ENCODE measurements at regions not wholly inside any gene's neighbourhood (a gene's known extent, or its start where the extent isn't known, plus 50 kb on each side); places are given as distances from the start of the nearest gene placed in this dataset.
A peak's percentile ranks its signal among the peaks of the same experiment; 100 is the strongest.
"Not testable (repeated sequence)": the region's sequence is repeated elsewhere in the genome, so short reads cannot be mapped to it uniquely, and the experiment has no call there.

DNA sequence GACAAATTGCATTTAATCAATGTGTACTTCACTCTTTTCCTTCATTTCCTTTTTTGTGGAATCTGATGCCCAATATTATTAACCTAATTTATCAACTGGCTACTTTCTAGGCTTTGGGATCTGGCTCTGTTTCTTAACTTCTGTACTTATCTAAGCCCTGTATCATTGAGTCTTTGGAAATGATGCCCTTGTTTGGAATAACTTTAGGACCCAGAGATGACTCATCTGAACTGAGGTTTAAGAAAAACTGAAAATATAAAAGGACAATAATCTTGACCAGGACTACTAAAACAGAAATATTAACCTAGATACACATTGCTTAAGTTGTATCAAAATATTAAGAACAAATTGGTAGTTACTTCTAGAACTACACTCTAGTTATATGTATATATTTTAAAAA, 600.8 kb downstream of the CPS1 start:
- DNase-seq, result no peak

DNA sequence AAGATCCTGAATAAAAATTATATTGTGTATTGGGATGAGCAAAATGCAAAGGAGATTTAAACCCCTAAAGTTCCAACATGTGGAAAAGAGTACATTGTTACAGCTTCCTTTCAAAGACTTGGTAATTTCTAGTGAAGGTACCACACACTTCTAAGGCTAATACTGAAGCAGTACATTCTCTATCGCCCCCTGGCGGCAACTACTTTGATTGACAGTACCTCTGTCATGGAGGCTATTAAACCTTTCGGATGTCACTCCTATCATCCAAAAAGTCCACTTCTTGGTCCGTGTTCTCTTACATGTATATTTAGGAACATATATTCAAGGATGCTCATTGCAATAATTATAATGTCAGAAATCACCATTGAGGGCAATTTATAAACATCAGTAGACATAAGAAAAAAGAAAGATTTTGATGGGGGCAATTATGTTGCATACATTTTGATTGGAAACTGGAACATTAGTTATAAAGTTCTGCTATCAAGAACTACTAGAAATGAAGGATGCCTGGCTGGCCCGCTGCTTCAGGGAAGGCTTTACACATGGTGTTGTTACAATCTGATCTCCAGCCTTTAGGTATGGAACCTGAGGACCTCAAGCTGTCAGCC, 601.6 kb downstream of the CPS1 start:
- DNase-seq, result peak; percentile 49

DNA sequence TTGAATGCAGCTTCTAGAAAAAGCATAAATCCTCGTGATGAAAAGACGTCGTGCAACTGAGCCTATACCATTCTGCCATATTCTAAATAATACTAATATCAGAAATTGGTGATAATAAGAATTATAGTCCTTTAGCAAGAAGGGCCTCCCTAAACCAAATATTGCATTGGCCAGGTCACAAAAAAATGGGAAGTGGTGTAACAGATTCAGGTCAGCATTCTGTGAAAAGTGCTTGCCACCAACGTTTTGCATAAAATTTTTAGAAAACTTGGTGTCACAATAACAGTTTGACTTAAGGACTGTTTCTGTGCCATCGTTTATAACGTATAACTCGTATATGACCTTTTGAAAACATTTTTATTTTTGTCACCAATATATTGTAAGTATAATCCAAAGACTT, 603.6 kb downstream of the CPS1 start:
- DNase-seq, result no peak

DNA sequence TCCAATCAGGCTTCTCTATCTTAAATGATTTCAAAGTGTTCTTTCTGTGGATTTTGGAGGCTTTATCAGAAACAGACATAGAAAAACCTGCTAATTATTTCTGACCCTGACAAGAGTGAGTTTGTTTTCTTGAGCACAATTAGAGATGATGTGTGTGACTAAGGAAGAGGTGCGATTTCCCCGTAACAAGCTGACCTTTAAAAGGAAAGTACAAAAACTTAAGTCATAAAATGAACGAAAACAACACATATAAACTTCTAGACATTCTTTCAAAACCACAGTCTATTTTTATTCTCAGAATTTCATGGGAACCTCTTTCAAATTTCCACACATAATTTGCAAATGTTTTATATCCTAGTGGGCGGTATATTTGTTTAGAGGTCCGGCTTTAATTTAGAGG, 604.8 kb downstream of the CPS1 start:
- DNase-seq, result no peak

DNA sequence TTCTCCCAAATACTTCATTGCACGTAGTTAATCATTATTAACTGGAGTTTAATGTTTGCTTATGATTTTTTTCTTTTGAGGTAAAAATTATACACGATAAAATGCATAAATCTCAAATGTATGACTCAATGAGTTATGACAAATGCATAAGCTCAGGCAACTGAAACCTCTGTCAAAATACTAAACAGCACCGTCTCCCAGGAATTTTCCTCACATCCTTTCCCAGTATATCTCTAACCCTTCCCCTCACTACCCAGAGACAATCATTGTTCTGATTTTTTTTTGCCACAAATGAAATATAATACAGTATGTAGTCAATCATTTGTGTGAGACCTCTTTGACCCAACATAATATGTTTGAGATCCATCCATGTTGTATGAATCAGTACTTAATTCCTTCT, 606.5 kb downstream of the CPS1 start:
- DNase-seq, result no peak

DNA sequence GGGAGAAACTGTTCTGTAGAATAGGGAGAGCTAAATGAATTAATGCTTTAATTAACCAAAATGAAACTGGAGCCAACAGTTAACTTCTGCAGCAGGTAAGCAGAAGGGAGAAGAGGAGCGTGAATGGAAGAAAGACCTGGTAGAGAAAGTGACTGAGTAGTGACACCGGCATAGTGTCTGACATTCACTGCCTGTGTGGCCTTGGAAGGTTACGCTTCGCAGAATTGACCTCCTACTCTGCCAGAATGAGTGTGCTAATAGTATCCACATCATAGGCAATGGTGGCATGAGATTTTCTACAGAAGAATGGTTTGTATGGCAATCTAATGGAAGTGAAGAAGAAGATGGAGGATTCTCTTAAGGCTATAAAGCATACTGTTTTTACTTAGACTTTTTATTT, 614.4 kb downstream of the CPS1 start:
- DNase-seq, result no peak

DNA sequence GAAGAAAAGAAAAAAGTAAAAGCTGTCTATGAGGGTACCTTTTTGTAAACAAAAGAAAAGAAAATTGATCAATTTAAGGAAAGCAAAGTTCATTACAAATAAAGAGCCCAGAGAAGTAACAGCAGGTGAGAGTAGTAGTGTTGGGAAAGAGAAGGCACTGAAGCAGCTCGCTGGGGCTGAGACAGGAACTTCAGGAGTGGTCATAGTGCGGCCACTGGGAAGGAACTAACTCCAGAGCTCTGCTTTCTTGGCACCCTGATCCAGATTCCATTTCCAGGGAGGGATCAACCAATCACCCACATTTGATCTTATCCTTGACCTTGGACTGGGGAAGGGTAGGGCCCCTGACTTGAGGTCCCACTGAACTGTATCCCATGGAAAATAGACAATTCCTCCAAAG, 617.6 kb downstream of the CPS1 start:
- no peak for DNase-seq

DNA sequence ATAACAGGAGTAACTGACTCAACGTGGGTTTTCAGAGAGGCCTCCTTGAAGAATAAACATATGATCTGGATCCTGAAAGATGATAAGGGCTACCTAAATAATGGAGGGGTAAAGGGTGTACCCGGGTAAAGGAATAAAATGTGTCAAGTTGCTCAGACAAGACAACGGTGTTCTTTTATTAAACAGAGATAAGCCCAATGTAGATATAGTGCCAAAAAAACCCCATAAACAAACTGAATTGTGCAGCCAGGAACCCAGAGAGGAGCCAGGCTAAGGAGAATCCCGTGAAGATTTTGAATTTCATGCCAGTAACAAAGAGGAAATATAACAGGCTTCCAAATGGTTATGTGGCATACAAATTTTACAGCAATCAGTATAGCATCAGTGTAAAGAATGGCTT, 618.2 kb downstream of the CPS1 start:
- DNase-seq, result no peak

DNA sequence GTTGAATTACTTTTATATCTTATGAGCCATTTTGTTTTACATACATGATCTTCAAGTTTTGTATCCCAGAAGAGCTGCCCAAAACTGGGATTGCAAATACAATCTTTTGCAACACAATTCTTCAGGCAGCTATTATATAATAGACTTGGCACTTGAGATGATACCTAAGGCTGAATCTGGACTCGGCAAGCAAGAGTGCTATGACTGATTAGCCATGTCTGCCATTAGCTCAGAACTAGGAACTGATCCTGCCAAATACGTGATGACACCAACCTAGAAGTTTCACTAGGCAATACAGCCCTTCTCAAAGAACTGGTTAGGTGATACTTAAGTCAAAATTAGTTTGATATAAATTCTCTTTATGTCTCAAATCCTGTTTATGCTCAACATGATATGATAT, 619.6 kb downstream of the CPS1 start:
- DNase-seq, result no peak

DNA sequence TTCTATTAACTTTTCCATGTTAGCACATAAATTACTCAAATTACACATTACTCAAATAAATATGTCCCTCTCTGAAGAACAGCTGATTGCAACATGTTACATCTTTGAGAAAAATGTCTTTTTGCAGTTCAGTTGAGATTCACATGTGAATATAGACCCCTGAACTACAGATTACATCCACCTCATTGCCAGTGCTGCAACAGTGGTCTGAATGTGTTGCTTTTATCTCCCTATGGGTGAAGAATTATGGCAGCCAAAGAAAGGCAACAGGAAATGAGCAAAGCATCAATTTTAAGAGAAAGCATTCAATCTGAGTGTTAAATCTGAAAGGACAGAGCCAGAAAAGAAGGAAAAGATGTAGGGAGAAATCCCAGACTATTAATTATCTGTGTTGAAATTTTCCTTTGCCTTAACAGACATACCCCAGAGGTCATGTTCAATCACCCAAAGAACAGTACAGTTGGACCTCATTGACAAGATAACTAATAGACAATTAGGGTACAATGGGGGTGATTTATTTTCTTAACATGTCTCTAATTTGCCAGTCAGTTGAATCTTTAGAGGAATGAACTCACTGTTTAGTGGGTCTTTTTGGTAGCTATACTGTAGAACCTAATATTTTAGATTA, 620.2 kb downstream of the CPS1 start:
- DNase-seq, result no peak

DNA sequence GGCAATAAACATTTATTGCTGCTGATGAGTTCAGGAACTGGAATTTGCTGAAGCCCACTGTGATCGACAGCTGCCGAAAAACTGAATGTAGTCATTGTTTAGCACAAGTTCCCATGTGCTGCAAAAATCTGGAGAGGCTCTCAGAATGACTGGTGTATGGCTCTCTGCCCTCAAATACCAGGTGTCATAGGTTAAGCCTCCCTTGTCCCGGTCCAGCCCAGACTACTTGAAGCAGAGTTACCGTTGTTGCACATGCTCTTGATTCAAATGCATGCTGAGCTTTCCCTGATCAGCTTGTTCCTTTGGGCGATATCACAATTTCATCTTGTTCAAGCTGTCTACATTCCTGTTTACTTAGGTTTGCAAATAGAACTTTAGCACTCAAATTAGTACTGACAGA, 625.2 kb downstream of the CPS1 start:
- DNase-seq, result no peak

DNA sequence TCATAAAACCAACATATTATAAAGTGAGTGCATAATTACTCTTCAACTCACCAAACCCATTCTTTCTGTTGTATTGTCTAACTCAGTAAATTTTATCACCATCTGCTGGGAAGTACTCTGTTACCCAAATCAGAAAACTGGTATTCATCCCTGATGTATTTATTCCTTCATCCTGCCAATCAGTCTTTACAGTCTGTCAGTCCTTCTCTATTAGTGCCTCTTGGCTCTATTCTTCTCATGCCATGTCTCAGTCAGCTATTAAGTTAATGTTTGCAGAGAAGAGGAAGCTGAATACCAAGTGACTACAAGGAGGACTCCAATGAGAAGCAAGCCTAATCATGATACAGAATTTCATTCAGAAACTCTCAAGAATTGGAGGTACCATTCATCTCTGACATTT, 631.2 kb downstream of the CPS1 start:
- DNase-seq, result no peak

DNA sequence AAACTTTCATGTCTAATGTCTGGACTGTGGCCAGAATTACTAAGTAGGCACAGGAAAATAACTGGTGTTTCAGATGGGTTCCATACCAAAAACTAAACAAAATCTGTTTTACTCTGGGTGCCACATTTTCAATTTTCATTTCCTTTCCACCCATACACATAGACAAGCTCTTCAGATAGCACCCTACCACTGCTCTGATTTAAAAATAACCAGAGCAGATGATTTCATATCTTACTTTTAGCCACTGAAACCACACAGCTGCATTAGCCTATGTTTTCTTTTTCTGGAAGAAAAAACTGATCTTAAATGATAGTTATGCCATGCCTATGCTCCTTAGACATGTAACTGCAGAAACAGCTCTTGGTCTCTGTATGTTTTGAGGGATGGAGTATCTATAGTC, 647.6 kb downstream of the CPS1 start:
- no peak for DNase-seq

DNA sequence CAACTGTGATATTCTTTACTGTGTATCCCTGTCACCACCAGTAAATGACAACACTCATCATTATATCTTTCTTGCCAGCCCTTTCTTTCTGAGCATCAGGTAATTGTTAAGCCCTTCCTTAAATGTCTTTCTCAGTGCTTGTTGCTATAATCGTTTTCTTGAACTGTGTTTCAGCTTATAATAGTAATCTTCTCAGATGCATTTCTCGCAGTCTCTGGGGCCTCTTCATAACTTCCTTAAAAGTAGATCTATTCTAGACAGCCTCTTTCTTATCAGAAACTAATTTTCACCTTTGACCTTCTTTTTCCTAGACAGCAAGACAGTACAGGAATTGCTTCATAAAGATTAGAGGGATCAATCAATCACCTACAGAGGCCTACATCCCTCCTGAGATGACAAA, 648.1 kb downstream of the CPS1 start:
- DNase-seq, result no peak

DNA sequence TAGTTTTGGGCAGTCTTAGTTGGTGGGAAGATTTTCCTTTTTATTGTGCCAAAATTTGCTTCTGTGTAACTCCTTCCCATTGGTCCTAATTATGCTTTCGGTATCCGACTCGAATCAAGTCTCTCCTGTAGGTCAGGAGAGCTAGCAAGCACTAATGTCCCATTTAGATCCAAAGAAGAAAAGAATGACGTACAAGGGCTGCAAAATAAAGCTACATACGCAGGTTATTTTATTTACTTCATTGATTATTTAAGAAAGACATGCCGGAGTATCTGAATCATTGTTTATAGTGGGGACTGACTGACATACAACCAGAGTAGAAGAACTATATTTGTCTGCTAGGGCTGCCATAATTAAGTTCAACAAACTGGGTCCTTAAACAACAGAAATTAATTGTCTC, 648.5 kb downstream of the CPS1 start:
- no peak for DNase-seq

DNA sequence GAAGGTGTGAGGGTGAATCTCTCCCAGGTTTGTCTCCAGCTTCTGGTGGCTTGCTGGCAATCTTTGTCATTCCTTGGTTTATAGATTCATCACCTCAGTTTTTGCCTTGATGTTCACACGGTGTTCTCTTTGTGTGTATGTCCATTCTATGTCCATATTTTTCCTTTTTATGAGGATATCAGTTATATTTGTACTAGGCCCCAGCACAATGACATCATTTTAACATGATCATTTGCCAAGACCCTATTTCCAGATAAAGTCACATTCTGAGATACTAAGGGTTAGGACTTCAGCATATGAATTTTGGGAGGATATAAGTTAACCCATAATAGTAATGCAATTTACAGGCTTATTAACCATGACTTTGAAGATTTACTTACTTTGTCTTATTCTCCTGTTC, 649.0 kb downstream of the CPS1 start:
- no peak for DNase-seq

DNA sequence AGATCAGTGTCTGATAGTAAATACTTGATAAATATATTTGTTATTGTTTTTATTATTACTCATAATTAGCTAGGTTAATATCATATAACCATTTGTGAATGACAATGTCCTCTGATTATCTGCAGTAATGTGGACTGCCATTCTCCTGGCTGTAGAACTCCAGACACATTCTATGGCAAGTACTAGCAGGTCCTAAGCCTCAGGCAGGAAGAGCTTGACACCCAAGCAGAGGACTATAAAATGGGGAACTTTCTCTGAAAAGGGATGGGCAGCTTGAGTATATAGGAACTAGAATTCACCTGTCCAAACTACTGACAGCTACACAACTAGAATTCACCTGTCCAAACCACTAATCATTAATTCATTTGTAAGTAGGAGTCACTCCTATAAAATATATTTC, 649.4 kb downstream of the CPS1 start:
- DNase-seq, result no peak

DNA sequence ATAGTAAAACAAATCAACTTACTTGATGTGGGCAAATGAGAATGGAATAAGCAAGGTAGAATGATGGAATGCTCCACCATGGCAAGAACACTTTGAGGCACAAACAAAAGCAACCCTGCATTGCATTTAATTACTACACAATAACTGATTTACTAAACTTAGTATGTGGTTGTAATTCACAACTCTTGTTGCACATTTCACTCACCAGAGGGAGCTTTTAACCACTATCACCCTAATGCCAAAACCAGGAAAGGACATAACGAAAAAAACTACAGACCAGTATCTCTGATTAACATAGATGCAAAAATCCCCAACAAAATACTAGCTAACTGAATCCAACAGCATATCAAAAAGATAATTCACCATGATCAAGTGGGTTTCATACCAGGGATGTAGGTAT, 659.8 kb downstream of the CPS1 start:
- DNase-seq, result no peak

DNA sequence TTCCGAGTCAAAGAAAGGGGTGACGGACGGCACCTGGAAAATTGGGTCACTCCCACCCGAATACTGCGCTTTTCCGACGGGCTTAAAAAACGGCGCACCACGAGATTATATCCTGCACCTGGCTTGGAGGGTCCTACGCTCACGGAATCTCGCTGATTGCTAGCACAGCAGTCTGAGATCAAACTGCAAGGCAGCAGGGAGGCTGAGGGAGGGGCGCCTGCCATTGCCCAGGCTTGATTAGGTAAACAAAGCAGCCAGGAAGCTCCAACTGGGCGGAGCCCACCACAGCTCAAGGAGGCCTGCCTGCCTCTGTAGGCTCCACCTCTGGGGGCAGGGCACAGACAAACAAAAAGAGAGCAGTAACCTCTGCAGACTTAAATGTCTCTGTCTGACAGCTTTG, 663.1 kb downstream of the CPS1 start:
- not testable (repeated sequence) for DNase-seq

DNA sequence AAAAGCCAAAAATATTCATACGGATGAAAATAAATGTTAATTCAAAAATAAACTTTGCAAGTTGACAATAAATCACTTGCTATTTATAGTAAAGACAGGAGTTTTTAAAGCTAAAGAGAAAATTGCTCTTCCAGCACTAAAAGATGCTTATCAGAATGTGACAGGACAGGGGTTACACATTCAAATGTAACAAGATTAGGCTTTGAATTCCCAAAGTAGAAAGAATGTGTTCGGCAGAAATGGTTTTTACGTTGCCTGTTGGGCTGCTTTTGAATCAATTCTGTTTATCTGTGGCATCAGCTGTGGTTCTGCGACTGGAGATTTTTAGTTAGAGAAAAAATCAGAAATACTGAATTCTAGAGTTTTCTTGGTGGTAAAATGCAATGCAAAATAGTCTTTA, 669.4 kb downstream of the CPS1 start:
- DNase-seq, result no peak

DNA sequence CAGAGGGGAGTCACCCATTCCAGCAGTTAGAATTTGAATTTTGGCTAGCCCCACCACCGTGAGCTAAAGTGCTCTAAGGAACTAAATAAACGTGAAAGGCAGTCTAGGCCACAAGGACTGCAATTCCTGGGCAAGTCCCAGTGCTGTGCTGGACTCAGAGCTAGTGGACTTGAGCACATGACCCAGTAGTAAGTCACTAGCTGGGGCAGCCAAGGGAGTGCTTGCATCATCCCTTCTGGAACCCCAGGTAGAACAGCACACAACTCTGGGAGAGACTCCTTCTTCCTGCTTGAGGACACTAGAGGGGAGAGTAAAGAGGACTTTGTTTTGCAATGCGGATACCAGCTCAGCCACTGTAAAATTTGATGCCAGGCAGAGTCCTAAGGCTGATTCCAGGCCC, 672.2 kb downstream of the CPS1 start:
- no peak for DNase-seq

DNA sequence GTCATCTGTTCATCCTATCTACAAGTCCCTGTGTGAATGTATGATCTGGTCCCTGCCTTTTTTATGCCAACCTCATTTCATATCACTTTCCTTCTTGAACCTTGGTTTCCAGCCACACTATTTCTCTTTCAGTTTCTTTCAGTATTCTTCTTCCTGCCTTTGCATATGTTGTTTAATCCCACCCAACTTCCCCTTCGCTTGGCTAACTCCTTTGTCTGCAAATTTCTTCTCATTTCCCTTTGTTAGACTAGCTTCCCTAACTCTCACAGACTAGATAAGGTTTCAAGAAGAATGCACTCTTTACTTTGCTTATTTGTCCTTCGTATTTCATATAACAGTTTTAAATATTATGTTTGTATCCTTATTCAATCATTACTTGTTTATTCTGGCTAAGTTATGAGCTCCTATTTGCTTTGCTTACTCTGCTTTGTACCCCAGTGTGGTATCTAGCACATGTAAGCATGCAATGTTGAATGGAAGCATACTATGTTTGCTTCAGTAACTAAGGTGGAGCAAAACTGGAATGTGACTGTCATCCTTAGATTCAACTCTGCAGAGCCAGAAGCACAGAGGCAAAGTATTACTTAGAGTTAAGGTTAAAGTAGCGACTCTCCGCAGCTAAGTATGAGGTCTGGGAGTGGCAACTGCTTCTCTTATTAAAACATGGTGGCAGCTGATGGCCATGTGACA, 681.3 kb downstream of the CPS1 start:
- no peak for DNase-seq

DNA sequence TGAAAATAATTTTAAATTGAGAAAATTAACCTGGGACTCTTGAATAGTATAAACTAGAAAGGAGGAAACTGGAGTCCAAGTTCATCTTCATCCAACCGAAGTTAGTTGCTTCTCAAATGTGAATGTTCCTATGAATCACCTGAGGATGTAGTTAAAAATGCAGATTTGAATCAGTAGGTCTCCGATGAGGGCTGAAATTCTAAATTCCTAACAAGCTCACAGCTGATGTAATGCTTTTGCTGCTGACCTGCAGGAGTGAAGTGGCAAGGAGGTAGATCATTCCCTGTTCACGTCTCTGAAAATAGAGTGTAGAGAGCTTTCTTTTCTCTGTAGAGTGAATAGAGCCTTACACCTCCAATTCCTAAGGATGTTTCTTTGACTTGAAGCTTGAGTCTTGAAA, 685.5 kb downstream of the CPS1 start:
- no peak for DNase-seq

DNA sequence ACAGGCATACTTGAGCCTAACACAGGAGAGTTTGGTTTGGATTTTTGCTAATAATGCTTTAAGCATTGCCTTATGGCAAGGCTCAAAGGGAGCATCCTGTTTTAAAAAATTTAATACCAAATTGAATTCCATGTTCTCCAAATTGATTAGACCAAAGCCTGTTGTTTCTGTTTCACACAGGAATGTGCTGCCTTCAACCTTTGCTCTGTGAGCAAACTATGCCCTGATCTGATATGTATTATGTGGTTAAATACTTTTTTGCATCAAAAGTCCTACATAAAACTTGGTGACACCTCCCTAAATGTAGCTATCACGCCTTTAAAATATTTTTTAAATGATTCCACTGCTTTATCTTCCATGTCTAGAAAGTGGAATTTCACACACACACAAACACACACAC, 691.4 kb downstream of the CPS1 start:
- no peak for DNase-seq

DNA sequence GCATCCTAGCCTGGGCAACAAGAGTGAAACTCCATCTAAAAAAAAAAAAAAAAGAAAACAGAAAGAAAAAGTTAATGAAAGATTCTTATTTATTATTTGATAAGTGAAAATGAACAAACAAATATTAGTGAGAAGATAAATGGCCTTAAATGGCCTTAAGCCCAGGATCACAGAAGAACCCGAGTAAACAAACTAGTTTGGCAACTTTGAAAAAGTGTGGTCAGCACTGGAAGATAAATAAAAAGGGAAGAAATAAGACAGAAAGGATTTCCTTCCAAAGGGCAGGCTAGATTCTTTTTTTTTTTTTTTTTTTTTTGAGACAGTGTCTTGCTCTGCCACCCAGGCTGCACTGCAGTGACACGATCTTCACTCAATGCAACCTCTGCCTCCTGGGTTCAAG, 692.4 kb downstream of the CPS1 start:
- DNase-seq, result no peak
